Stomach smooth muscle (tissue), 2 donors: ENCODE measurements at regions not wholly inside any gene's neighbourhood (a gene's known extent, or its start where the extent isn't known, plus 50 kb on each side); places are given as distances from the start of the nearest gene placed in this dataset.
"Not testable (repeated sequence)": the region's sequence is repeated elsewhere in the genome, so short reads cannot be mapped to it uniquely, and the experiment has no call there.

Experiments used
- H3K27ac ChIP-seq: one replicate; pipeline ENCODE4 v1.7.0; 2013; ENCODE audit warnings: mild to moderate bottlenecking, low read length, inconsistent platforms
- H3K27me3 ChIP-seq, 2 donors: one replicate each; pipeline ENCODE4 v1.7.0; 2013; ENCODE audit warnings: low read length in 2 of 2; ENCODE audit not compliant: insufficient read depth in 2 of 2, control insufficient read depth in 1 of 2
- H3K36me3 ChIP-seq, 2 donors: one replicate each; pipeline ENCODE4 v1.7.0; 2013; ENCODE audit warnings: low read length in 2 of 2; ENCODE audit not compliant: control insufficient read depth in 2 of 2, insufficient read depth in 2 of 2
- H3K4me1 ChIP-seq: one replicate; pipeline ENCODE4 v1.7.0; 2013; ENCODE audit warnings: low read length; ENCODE audit not compliant: control insufficient read depth, insufficient read depth
- H3K4me3 ChIP-seq, 2 donors: one replicate each; pipeline ENCODE4 v1.7.0; 2013; ENCODE audit warnings: low read length in 2 of 2
- H3K9ac ChIP-seq, 2 donors: one replicate each; pipeline ENCODE4 v1.7.0; 2013; ENCODE audit warnings: low read length in 2 of 2, mild to moderate bottlenecking in 1 of 2
- H3K9me3 ChIP-seq, 2 donors: one replicate each; pipeline ENCODE4 v1.7.0; 2013; ENCODE audit warnings: low read length in 2 of 2; ENCODE audit not compliant: control insufficient read depth in 2 of 2
- donor health status: healthy.
- donor health status: Pancreatic carcinoma.

DNA sequence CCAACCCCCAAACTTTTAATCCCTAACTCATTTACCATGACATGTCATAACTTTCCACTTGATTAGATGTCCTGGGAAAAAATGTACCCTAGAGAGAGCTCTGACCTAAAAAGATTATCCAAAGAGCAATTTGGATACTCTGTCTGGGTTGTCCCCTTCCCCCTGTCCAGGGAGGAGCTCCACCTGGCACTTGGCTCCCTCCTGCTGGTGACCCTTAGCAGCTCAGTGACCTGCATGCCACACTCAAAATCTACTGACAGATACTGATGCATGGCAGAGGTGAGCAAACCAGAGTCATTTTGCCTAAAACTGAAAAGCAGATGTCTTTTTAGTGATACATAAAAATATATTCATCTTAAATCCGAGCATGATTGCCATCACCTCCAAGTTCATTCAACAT lies 442.3 kb upstream of the CHRM3 start:
- H3K27me3 ChIP-seq, result no peaks in the 10 kb centered on the region
- H3K9ac ChIP-seq, result no peak overlapping the region
- no peak overlapping the region for H3K27ac ChIP-seq
- no peaks in the 10 kb centered on the region for H3K36me3 ChIP-seq
- H3K4me3 ChIP-seq, result no peak overlapping the region
- peaks cover 0 to 3% of the 10 kb centered on the region in 2 donors for H3K9me3 ChIP-seq
- no peaks in the 10 kb centered on the region for H3K4me1 ChIP-seq

DNA sequence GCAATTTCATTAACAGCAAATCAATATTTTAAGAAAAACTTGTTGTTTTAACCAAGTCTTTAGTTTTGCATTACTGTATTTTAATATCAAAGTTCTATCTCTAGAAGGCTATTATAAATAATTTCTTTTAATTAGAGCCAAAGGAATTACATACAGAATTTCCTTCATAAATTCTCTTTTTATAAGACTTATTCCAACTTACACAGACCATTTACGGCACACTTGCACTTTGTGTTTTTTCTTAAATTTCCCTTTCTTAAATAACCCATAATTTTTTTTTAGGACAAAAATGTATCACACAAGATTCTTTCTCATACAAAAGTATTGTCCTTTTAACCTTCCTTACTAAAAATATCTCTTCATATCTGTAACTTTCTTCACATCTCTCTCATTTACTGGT lies 458.5 kb upstream of the CHRM3 start:
- Histone ChIP-seq H3K27me3 (no peaks in the 10 kb centered on the region), H3K9ac (no peak overlapping the region), H3K4me1 (no peaks in the 10 kb centered on the region), H3K9me3 (no peaks in the 10 kb centered on the region), H3K4me3 (no peak overlapping the region), H3K36me3 (no peaks in the 10 kb centered on the region), H3K27ac (no peak overlapping the region)

DNA sequence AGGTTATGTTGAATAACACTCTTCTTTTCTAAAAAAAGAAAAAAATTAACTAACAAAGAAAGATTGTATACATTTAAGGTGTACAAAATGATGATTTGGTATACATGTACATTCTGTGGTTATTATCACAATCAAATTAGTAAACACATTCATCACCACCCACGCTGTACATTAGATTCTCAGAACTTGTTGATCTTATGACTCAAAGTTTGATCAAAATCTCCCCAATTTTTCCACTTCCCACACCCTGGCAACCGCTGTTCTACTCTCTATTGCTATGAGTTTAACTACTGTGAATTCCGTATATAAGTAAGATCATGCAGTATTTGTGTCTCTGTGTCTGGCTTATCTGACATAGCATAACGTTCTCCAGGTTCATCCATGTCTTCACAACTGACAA lies 469.5 kb upstream of the CHRM3 start:
- no peaks in the 10 kb centered on the region for H3K36me3 ChIP-seq
- H3K4me1 ChIP-seq, result no peaks in the 10 kb centered on the region
- H3K27me3 ChIP-seq, result no peaks in the 10 kb centered on the region
- H3K9ac ChIP-seq, result no peak overlapping the region
- H3K27ac ChIP-seq, result no peak overlapping the region
- no peak overlapping the region for H3K4me3 ChIP-seq
- H3K9me3 ChIP-seq, result no peaks in the 10 kb centered on the region

DNA sequence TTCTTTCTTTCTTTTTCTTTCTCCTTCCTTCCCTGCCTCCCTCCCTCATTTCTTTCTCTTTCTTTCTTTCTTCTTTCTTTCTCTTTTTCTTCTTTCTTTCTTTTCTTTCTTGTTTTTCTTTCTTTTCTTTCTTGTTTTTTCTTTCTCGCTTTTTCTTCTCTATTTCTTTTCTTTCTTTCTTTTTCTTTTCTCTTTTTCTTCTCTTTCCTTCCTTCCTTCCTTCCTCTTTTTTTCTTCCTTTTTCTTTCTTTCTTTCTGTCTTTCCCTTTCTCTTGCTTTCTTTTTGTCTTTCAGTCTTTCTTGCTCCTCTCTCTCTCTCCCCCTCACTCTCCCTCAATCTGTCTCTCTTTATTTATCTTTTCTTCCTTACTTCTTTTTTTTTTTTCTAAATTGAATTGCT lies 472.0 kb upstream of the CHRM3 start:
- no peak overlapping the region for H3K4me3 ChIP-seq
- no peak overlapping the region for H3K9ac ChIP-seq
- no peak overlapping the region for H3K27ac ChIP-seq
- no peaks in the 10 kb centered on the region for H3K4me1 ChIP-seq
- no peaks in the 10 kb centered on the region for H3K27me3 ChIP-seq
- no peaks in the 10 kb centered on the region for H3K36me3 ChIP-seq
- no peaks in the 10 kb centered on the region for H3K9me3 ChIP-seq

DNA sequence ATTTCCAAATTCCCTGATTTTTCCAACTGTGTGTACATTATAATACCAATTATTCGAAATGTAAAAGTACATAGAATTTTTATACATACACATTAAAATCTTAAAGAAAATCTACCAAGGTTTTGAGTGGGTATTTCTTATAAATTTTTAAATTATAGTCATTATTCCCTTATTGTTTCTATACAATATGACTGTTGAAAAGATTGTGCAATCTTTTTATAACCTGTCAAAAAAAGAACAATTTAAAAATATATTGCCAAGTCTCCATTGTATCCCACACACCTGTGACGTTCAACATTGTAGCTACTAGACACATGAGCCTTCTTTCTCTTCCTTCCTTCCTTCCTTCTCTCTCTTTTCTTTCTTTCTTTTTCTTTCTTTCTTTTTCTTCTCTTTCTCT lies 473.2 kb upstream of the CHRM3 start:
- Histone ChIP-seq H3K27me3 (no peaks in the 10 kb centered on the region), H3K9me3 (no peaks in the 10 kb centered on the region), H3K36me3 (no peaks in the 10 kb centered on the region), H3K4me3 (no peak overlapping the region), H3K9ac (no peak overlapping the region), H3K27ac (no peak overlapping the region), H3K4me1 (no peaks in the 10 kb centered on the region)

DNA sequence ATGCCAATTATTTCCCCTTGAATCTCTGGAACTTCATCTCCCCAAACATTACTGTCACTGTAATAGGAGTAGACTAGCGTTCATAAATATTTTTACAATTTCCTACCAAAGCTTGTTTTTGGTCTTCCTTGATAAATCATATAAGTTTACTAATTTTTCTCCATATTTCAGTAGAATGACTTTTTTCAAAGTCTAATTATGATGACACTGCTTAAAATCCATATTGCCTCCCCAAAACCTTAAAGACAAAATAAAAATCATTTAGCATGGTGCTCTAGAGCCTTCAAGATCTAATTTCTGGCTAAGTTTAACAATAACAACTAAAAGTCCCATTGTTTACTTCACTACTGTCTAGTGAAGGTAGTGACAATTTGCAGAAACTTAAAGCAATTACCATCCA lies 474.2 kb upstream of the CHRM3 start:
- H3K27me3 ChIP-seq, result no peaks in the 10 kb centered on the region
- no peak overlapping the region for H3K4me3 ChIP-seq
- no peaks in the 10 kb centered on the region for H3K4me1 ChIP-seq
- H3K36me3 ChIP-seq, result no peaks in the 10 kb centered on the region
- no peaks in the 10 kb centered on the region for H3K9me3 ChIP-seq
- H3K27ac ChIP-seq, result no peak overlapping the region
- no peak overlapping the region for H3K9ac ChIP-seq

DNA sequence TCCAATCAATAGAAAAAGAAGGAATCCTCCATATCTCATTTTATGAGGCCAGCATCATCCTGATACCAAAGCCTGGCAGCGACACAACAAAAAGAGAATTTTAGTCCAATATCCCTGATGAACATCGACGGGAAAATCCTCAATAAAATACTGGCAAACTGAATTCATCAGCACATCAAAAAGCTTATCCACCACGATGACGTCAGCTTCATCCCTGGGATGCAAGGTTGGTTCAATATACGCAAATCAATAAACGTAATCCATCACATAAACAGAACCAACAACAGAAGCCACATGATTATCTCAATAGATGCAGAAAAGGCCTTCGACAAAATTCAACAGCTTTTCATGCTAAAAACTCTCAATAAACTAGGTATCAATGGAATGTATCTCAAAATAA lies 483.6 kb upstream of the CHRM3 start:
- H3K36me3 ChIP-seq, H3K4me3 ChIP-seq, H3K9me3 ChIP-seq, H3K4me1 ChIP-seq, H3K9ac ChIP-seq, H3K27me3 ChIP-seq, H3K27ac ChIP-seq: not testable (repeated sequence)

DNA sequence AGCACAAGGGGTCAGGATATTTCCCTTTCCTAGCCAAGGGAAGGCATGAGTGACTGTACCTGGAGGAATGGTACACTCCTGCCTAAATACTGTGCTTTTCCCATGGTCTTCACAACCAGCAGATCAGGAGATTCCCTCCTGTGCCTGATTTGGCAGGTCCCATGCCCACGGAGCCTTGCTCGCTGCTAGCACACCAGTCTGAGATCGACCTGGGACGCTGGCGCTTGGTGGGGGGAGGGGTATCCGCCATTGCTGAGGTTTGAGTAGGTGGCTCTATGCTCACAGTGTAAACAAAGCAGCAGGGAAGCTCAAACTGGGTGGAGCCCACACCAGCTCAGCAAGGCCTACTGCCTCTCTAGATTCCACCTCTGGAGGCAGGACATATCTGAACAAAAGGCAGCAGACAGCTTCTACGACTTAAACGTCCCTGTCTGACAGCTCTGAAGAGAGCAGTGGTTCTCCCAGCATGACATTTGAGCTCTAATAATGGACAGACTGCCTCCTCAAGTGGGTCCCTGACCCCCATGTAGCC lies 486.0 kb upstream of the CHRM3 start:
- H3K4me3 ChIP-seq, result no peak overlapping the region
- no peak overlapping the region for H3K9ac ChIP-seq
- no peak overlapping the region for H3K27ac ChIP-seq
- no peaks in the 10 kb centered on the region for H3K9me3 ChIP-seq
- H3K4me1 ChIP-seq, result no peaks in the 10 kb centered on the region
- no peaks in the 10 kb centered on the region for H3K36me3 ChIP-seq
- H3K27me3 ChIP-seq, result no peaks in the 10 kb centered on the region

DNA sequence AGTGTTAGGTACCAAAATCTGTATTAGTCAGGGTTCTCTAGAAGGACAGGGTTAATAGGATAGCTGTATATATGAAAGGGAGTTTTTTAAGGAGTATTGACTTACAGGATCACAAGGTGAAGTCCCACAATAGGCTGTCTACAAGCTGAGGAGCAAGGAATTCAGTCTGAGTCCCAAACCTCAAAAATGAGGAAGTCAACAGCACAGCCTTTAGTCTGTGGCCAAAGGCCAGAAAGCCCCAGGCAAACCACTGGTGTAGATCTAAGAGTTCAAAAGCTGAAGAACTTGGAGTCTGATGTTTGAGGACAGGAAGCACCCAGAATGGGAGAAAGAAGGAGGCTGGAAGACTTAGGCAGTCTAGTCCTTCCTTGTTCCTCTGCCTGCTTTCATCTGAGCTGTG lies 487.5 kb upstream of the CHRM3 start:
- Histone ChIP-seq H3K9me3 (no peaks in the 10 kb centered on the region), H3K27ac (no peak overlapping the region), H3K36me3 (no peaks in the 10 kb centered on the region), H3K27me3 (no peaks in the 10 kb centered on the region), H3K9ac (no peak overlapping the region), H3K4me1 (no peaks in the 10 kb centered on the region), H3K4me3 (no peak overlapping the region)

DNA sequence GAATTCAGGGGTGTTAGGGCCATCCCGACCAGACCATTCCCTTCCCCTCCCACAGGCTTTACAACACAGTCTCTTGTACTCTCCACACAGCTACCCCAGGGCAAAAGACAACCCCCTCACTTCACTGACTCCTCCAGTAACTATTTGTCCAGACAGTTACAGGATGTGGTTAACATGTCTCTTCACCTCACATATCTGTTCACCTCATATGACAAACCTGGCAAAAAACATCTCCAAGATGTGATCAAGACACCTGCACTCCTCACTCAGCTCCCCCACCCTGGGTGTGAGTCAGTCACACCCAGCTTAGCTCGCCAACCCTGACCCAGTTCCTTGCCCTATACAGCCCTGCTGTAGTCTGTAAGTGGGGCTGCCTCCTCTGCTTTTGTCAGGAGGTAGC lies 490.5 kb upstream of the CHRM3 start:
- Histone ChIP-seq H3K9me3 (no peaks in the 10 kb centered on the region), H3K4me3 (no peak overlapping the region), H3K9ac (no peak overlapping the region), H3K27ac (no peak overlapping the region), H3K27me3 (no peaks in the 10 kb centered on the region), H3K36me3 (no peaks in the 10 kb centered on the region), H3K4me1 (no peaks in the 10 kb centered on the region)

DNA sequence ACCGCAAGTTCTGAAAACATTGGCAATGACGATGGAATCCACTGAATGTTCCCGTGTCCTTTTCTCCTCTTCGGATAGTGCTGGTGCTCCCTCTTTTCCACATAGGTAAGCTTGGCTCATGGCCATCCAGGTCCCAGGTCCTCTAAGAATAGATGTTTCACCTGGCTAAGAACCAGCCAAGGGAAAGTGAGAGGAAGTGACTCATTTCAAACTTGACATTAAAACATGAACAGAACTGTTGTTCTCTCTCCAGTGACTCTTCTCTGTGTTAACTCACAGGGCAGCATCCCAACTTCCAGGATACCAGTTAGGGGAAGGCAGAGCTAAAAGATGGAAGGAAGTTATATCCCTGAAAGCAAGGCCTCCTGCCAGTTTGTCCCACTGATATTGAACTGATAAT lies 493.8 kb upstream of the CHRM3 start:
- Histone ChIP-seq H3K9ac (no peak overlapping the region), H3K9me3 (no peaks in the 10 kb centered on the region), H3K27ac (no peak overlapping the region), H3K4me3 (no peak overlapping the region), H3K27me3 (no peaks in the 10 kb centered on the region), H3K36me3 (no peaks in the 10 kb centered on the region), H3K4me1 (no peaks in the 10 kb centered on the region)
